ENCODE measurements at regions not wholly inside any gene's neighbourhood (a gene's known extent, or its start where the extent isn't known, plus 50 kb on each side); places are given as distances from the start of the nearest gene placed in this dataset.

- H3K4me2 ChIP-seq, result no peak overlapping the region
- ChIA-PET CTCF (no interaction called here), POLR2A (ENCODE audit: unreplicated experiment) (no interaction called here)
- DNase-seq, result no peak
- no peaks in the 10 kb centered on the region for H3K9me3 ChIP-seq (ENCODE audit: insufficient read depth, low read depth)
- H3K27me3 ChIP-seq (ENCODE audit: insufficient read depth, low read depth), result no peaks in the 10 kb centered on the region
- TF ChIP-seq EZH2 (IDR thresholded peaks at IDR 0.05; ENCODE audit: low read depth), result no peak
- TF ChIP-seq CTCF (conservative IDR thresholded peaks at IDR 0.05), result no peak
- no TSS peak for BruUV-seq (replicated peaks)
- H3K4me3 ChIP-seq, result no peak overlapping the region
- H4K20me1 ChIP-seq (ENCODE audit: insufficient read depth), result no peaks in the 10 kb centered on the region
- no peaks in the 10 kb centered on the region for H3K79me2 ChIP-seq (ENCODE audit: low read depth)
- H3K4me1 ChIP-seq (replicated peaks; ENCODE audit: insufficient read depth), result no peaks in the 10 kb centered on the region
- H3K36me3 ChIP-seq (ENCODE audit: low read depth), result no peaks in the 10 kb centered on the region
- H3K9me2 ChIP-seq (ENCODE audit: insufficient read depth), result no peaks in the 10 kb centered on the region
- intact Hi-C loops (cut with micrococcal nuclease; ENCODE audit: unreplicated experiment), result no loop called here
- H2AFZ ChIP-seq, result no peak overlapping the region
- no peaks in the 10 kb centered on the region for H3F3A ChIP-seq (ENCODE audit: insufficient read depth, low read depth)
- H3K27ac ChIP-seq, result no peak overlapping the region
These were observed 522.1 kb downstream of the SUCLA2 start for GRCh38 chr13:47478985-47479384.

- no TSS peak for BruUV-seq (replicated peaks)
- DNase-seq, result no peak
These were observed 525.6 kb downstream of the SUCLA2 start for GRCh38 chr13:47475441-47475948.

GRCh38 chr13:47474839-47475238 is 526.2 kb downstream of the SUCLA2 start:
- CTCF ChIA-PET, result no interaction called here
- no peak for TF ChIP-seq EZH2 (IDR thresholded peaks at IDR 0.05; ENCODE audit: low read depth)
- no peak for TF ChIP-seq CTCF (conservative IDR thresholded peaks at IDR 0.05)
- intact Hi-C loops (cut with micrococcal nuclease; ENCODE audit: unreplicated experiment), result no loop called here

More at GRCh38 chr13:47475441-47475948, 525.6 kb downstream of the SUCLA2 start:
- no peak overlapping the region for H3K27ac ChIP-seq
- no peak overlapping the region for H3K4me3 ChIP-seq
- H3K4me2 ChIP-seq, result no peak overlapping the region
- no peaks in the 10 kb centered on the region for H3K4me1 ChIP-seq (replicated peaks; ENCODE audit: insufficient read depth)
- no peaks in the 10 kb centered on the region for H3K79me2 ChIP-seq (ENCODE audit: low read depth)
- no peaks in the 10 kb centered on the region for H3K36me3 ChIP-seq (ENCODE audit: low read depth)
- no peaks in the 10 kb centered on the region for H3K9me3 ChIP-seq (ENCODE audit: insufficient read depth, low read depth)
- no peaks in the 10 kb centered on the region for H3K9me2 ChIP-seq (ENCODE audit: insufficient read depth)
- H2AFZ ChIP-seq, result no peak overlapping the region
- POLR2A ChIA-PET (ENCODE audit: unreplicated experiment), result no interaction called here
- TF ChIP-seq CTCF (conservative IDR thresholded peaks at IDR 0.05) (no peak), EZH2 (IDR thresholded peaks at IDR 0.05; ENCODE audit: low read depth) (no peak)
- CTCF ChIA-PET, result no interaction called here
- no peaks in the 10 kb centered on the region for H4K20me1 ChIP-seq (ENCODE audit: insufficient read depth)
- intact Hi-C loops (cut with micrococcal nuclease; ENCODE audit: unreplicated experiment), result no loop called here
- H3K27me3 ChIP-seq (ENCODE audit: insufficient read depth, low read depth), result no peaks in the 10 kb centered on the region
- H3F3A ChIP-seq (ENCODE audit: insufficient read depth, low read depth), result no peaks in the 10 kb centered on the region

More at GRCh38 chr13:47474839-47475238, 526.2 kb downstream of the SUCLA2 start:
- Histone ChIP-seq H3K27me3 (ENCODE audit: insufficient read depth, low read depth) (no peaks in the 10 kb centered on the region), H3K4me2 (no peak overlapping the region), H3K27ac (no peak overlapping the region), H3K36me3 (ENCODE audit: low read depth) (no peaks in the 10 kb centered on the region), H3K79me2 (ENCODE audit: low read depth) (no peaks in the 10 kb centered on the region), H3K4me3 (no peak overlapping the region), H3K9me3 (ENCODE audit: insufficient read depth, low read depth) (no peaks in the 10 kb centered on the region), H2AFZ (no peak overlapping the region), H3K4me1 (replicated peaks; ENCODE audit: insufficient read depth) (no peaks in the 10 kb centered on the region), H3F3A (ENCODE audit: insufficient read depth, low read depth) (no peaks in the 10 kb centered on the region), H3K9me2 (ENCODE audit: insufficient read depth) (no peaks in the 10 kb centered on the region), H4K20me1 (ENCODE audit: insufficient read depth) (no peaks in the 10 kb centered on the region)
- POLR2A ChIA-PET (ENCODE audit: unreplicated experiment), result no interaction called here
- no peak for DNase-seq
- BruUV-seq (replicated peaks), result no TSS peak

Measured in PC-9 (cell line).